ENCODE measurements at regions not wholly inside any gene's neighbourhood (a gene's known extent, or its start where the extent isn't known, plus 50 kb on each side); places are given as distances from the start of the nearest gene placed in this dataset.

- H3K9ac ChIP-seq (ENCODE audit: insufficient read depth in 1 of 2, low read length in 2 of 2), result no peak overlapping the region
- peaks cover 0 to 6% (median under 1%) of the 10 kb centered on the region in 3 donors for H3K27me3 ChIP-seq (ENCODE audit: control insufficient read depth in 3 of 3, insufficient read depth in 3 of 3, low read length in 2 of 3)
- ATAC-seq (ENCODE audit: insufficient read depth, low FRiP score), result no peak
- 90% methylated on average over 15 of the region's 15 CpGs for WGBS, 2 donors
- peaks cover 0 to 3% (median 0%) of the 10 kb centered on the region in 5 donors for H3K4me1 ChIP-seq (ENCODE audit: control insufficient read depth in 5 of 5, insufficient read depth in 5 of 5, low read length in 5 of 5)
- TF ChIP-seq, protein P1, sequence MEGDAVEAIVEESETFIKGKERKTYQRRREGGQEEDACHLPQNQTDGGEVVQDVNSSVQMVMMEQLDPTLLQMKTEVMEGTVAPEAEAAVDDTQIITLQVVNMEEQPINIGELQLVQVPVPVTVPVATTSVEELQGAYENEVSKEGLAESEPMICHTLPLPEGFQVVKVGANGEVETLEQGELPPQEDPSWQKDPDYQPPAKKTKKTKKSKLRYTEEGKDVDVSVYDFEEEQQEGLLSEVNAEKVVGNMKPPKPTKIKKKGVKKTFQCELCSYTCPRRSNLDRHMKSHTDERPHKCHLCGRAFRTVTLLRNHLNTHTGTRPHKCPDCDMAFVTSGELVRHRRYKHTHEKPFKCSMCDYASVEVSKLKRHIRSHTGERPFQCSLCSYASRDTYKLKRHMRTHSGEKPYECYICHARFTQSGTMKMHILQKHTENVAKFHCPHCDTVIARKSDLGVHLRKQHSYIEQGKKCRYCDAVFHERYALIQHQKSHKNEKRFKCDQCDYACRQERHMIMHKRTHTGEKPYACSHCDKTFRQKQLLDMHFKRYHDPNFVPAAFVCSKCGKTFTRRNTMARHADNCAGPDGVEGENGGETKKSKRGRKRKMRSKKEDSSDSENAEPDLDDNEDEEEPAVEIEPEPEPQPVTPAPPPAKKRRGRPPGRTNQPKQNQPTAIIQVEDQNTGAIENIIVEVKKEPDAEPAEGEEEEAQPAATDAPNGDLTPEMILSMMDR (IDR thresholded peaks at IDR 0.05; ENCODE audit: control extremely low read depth, extremely low read depth), result no peak
- H3K9me3 ChIP-seq (ENCODE audit: control insufficient read depth in 4 of 4, insufficient read depth in 3 of 4, low read length in 3 of 4), result no peaks in the 10 kb centered on the region
- no peak overlapping the region for H3K27ac ChIP-seq (ENCODE audit: low read depth in 1 of 2, low read length in 1 of 2)
- no peaks in the 10 kb centered on the region for H3K36me3 ChIP-seq (ENCODE audit: control insufficient read depth in 4 of 4, insufficient read depth in 4 of 4, low read length in 4 of 4)
- no peak overlapping the region for H3K4me3 ChIP-seq
- DNase-seq, result no peak
These were observed 124.8 kb upstream of the NECTIN1 start for GRCh38 chr11:119853581-119854360.

GRCh38 chr11:119852741-119853140, 123.7 kb upstream of the NECTIN1 start:
- H3K9me3 ChIP-seq (ENCODE audit: control insufficient read depth in 4 of 4, insufficient read depth in 3 of 4, low read length in 3 of 4), result no peaks in the 10 kb centered on the region
- H3K4me1 ChIP-seq (ENCODE audit: control insufficient read depth in 5 of 5, insufficient read depth in 5 of 5, low read length in 5 of 5), result peaks cover 0 to 3% (median 0%) of the 10 kb centered on the region in 5 donors
- no peaks in the 10 kb centered on the region for H3K27me3 ChIP-seq (ENCODE audit: control insufficient read depth in 3 of 3, insufficient read depth in 3 of 3, low read length in 2 of 3)
- H3K27ac ChIP-seq (ENCODE audit: low read depth in 1 of 2, low read length in 1 of 2), result no peak overlapping the region
- TF ChIP-seq, protein P1 (IDR thresholded peaks at IDR 0.05; ENCODE audit: control extremely low read depth, extremely low read depth), result no peak
- no peak overlapping the region for H3K4me3 ChIP-seq
- ATAC-seq (ENCODE audit: insufficient read depth, low FRiP score) (no peak), DNase-seq (no peak)
- H3K9ac ChIP-seq (ENCODE audit: insufficient read depth in 1 of 2, low read length in 2 of 2), result no peak overlapping the region
- 66 to 75% methylated on average over 2 of the region's 2 CpGs for WGBS, 2 donors
- H3K36me3 ChIP-seq (ENCODE audit: control insufficient read depth in 4 of 4, insufficient read depth in 4 of 4, low read length in 4 of 4), result no peaks in the 10 kb centered on the region

DNA sequence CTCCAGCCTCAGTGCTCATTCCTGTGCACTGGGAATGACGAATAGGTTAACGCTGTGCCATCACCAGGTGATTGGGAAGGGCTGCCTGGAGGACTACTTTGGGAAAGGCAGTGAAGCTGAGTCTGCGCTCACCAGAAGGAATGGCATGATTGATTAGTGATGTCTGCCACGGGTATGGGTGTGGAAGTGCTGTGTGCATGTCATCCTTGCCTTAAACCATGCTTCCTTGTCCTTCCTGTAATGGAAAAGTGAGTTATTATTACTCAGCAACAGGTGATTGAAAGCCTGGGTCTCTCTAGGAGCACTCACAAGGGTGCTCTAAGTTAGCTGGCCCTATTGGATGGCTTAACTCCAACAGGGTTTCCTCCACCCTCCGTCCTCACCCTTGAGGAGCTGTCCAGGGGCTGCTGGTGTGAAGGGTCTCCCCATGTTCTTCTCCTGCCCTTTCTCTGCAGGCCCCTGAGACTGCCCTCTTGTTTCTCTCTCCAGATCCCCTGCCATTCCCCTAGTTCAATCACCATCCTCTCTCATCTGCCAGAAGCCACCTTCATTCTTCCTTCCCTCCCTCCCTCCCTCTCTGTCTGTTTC, 121.9 kb upstream of the NECTIN1 start:
- no peak for DNase-seq
- TF ChIP-seq, protein P1 (IDR thresholded peaks at IDR 0.05; ENCODE audit: control extremely low read depth, extremely low read depth), result no peak
- Histone ChIP-seq H3K4me1 (ENCODE audit: control insufficient read depth in 5 of 5, insufficient read depth in 5 of 5, low read length in 5 of 5) (peaks cover 0 to 3% (median 0%) of the 10 kb centered on the region in 5 donors), H3K27ac (ENCODE audit: low read depth in 1 of 2, low read length in 1 of 2) (no peak overlapping the region), H3K4me3 (no peak overlapping the region), H3K9ac (ENCODE audit: insufficient read depth in 1 of 2, low read length in 2 of 2) (no peak overlapping the region), H3K36me3 (ENCODE audit: control insufficient read depth in 4 of 4, insufficient read depth in 4 of 4, low read length in 4 of 4) (no peaks in the 10 kb centered on the region), H3K9me3 (ENCODE audit: control insufficient read depth in 4 of 4, insufficient read depth in 3 of 4, low read length in 3 of 4) (peaks cover 0 to 13% (median 0%) of the 10 kb centered on the region in 4 donors), H3K27me3 (ENCODE audit: control insufficient read depth in 3 of 3, insufficient read depth in 3 of 3, low read length in 2 of 3) (no peaks in the 10 kb centered on the region)
- no peak for ATAC-seq (ENCODE audit: insufficient read depth, low FRiP score)
- WGBS, 2 donors, result 82 to 84% methylated on average over 5 of the region's 5 CpGs

All from lung (tissue), 11 donors.